KMS-11 (cell line): ENCODE measurements at regions not wholly inside any gene's neighbourhood (a gene's known extent, or its start where the extent isn't known, plus 50 kb on each side); places are given as distances from the start of the nearest gene placed in this dataset.

Experiments
- H2AFZ ChIP-seq: fragments of 200-600 bp; sonication (generic); 2 replicates; pipeline ENCODE4 v1.6.1; 2016; ENCODE audit warnings: antibody characterized with exemption, mixed run types, low read depth
- H3K27ac ChIP-seq: fragments of 200-600 bp; sonication (generic); 2 replicates; pipeline ENCODE4 v1.6.1; 2016; ENCODE audit warnings: mild to moderate bottlenecking, mixed run types
- H3K27me3 ChIP-seq: fragments of 200-600 bp; sonication (generic); 2 replicates; pipeline ENCODE4 v1.6.1; 2017; ENCODE audit warnings: mild to moderate bottlenecking, low read depth, mixed run types, moderate library complexity; ENCODE audit not compliant: insufficient read depth
- H3K36me3 ChIP-seq: fragments of 200-600 bp; sonication (generic); 2 replicates; pipeline ENCODE4 v1.6.1; 2017; ENCODE audit warnings: mild to moderate bottlenecking, mixed run types; ENCODE audit not compliant: insufficient read depth
- H3K4me1 ChIP-seq: fragments of 200-600 bp; sonication (generic); 2 replicates; pipeline ENCODE4 v1.6.1; 2016; ENCODE audit warnings: mild to moderate bottlenecking, low read depth, mixed run types; ENCODE audit not compliant: poor library complexity, severe bottlenecking
- H3K4me2 ChIP-seq: fragments of 200-600 bp; sonication (generic); 2 replicates; pipeline ENCODE4 v1.7.0; 2016; ENCODE audit warnings: mild to moderate bottlenecking, mixed run types
- H3K4me3 ChIP-seq: fragments of 200-600 bp; sonication (generic); IDR thresholded peaks from 2 replicates; pipeline ENCODE4 v1.6.1; 2017; ENCODE audit warnings: low read depth, low read length, mixed read lengths; ENCODE audit not compliant: insufficient read depth
- H3K79me2 ChIP-seq: fragments of 200-600 bp; sonication (generic); 2 replicates; pipeline ENCODE4 v1.6.1; 2016; ENCODE audit warnings: low read depth, mixed run types; ENCODE audit not compliant: insufficient read depth
- H3K9ac ChIP-seq: fragments of 200-600 bp; sonication (generic); 2 replicates; pipeline ENCODE4 v1.6.1; 2016; ENCODE audit warnings: mild to moderate bottlenecking, mixed run types
- H4K20me1 ChIP-seq: fragments of 200-600 bp; sonication (generic); 2 replicates; pipeline ENCODE4 v1.6.1; 2016; ENCODE audit warnings: mild to moderate bottlenecking, mixed run types; ENCODE audit not compliant: insufficient read depth
- TF ChIP-seq, protein P1 (sequence below): fragments of 200-600 bp; sonication (generic); conservative IDR thresholded peaks from 2 replicates; pipeline ENCODE4 v1.6.1; 2017; ENCODE audit warnings: low read depth, mild to moderate bottlenecking, antibody characterized with exemption, low read length, moderate library complexity, mixed read lengths

GRCh38 chr9:119902611-119903010 is 533.4 kb upstream of the BRINP1 start:
- H3K36me3 ChIP-seq, result no peaks in the 10 kb centered on the region
- TF ChIP-seq, protein P1, sequence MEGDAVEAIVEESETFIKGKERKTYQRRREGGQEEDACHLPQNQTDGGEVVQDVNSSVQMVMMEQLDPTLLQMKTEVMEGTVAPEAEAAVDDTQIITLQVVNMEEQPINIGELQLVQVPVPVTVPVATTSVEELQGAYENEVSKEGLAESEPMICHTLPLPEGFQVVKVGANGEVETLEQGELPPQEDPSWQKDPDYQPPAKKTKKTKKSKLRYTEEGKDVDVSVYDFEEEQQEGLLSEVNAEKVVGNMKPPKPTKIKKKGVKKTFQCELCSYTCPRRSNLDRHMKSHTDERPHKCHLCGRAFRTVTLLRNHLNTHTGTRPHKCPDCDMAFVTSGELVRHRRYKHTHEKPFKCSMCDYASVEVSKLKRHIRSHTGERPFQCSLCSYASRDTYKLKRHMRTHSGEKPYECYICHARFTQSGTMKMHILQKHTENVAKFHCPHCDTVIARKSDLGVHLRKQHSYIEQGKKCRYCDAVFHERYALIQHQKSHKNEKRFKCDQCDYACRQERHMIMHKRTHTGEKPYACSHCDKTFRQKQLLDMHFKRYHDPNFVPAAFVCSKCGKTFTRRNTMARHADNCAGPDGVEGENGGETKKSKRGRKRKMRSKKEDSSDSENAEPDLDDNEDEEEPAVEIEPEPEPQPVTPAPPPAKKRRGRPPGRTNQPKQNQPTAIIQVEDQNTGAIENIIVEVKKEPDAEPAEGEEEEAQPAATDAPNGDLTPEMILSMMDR, result no peak
- no peaks in the 10 kb centered on the region for H3K27me3 ChIP-seq
- H3K4me3 ChIP-seq, result no peak overlapping the region
- no peak overlapping the region for H3K4me2 ChIP-seq
- no peak overlapping the region for H3K27ac ChIP-seq
- H4K20me1 ChIP-seq, result no peaks in the 10 kb centered on the region
- no peak overlapping the region for H2AFZ ChIP-seq
- H3K4me1 ChIP-seq, result no peaks in the 10 kb centered on the region
- no peak overlapping the region for H3K9ac ChIP-seq
- H3K79me2 ChIP-seq, result no peaks in the 10 kb centered on the region

- H3K27me3 ChIP-seq, result no peaks in the 10 kb centered on the region
- no peak overlapping the region for H3K4me2 ChIP-seq
- no peak overlapping the region for H3K9ac ChIP-seq
- H3K4me1 ChIP-seq, result no peaks in the 10 kb centered on the region
- TF ChIP-seq, protein P1, result no peak
- H2AFZ ChIP-seq, result no peak overlapping the region
- H3K79me2 ChIP-seq, result no peaks in the 10 kb centered on the region
- H3K27ac ChIP-seq, result no peak overlapping the region
- no peak overlapping the region for H3K4me3 ChIP-seq
- no peaks in the 10 kb centered on the region for H4K20me1 ChIP-seq
- no peaks in the 10 kb centered on the region for H3K36me3 ChIP-seq
Observed at GRCh38 chr9:119898316-119898715, 529.1 kb upstream of the BRINP1 start.

DNA sequence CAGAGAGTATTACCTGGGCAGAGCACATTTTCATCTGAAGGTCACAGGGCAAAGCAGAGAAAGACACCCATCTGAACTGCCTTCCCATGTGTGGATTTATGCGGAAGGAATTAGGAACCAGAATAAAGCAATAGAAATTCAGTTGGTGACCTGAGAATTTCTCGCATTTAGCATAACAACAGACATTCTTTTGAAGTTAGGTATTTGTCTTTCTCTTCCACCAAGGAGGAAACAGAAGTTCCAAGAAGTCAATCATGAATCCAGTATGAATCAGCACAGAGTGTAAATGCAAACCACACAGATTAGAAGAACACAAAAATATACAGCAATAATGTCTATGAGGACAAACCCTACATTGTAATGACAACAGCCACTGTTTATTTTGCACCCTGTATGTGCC is 515.2 kb upstream of the BRINP1 start:
- no peak overlapping the region for H3K27ac ChIP-seq
- H3K36me3 ChIP-seq, result no peaks in the 10 kb centered on the region
- no peak overlapping the region for H3K9ac ChIP-seq

GRCh38 chr9:119881898-119882297 is 512.7 kb upstream of the BRINP1 start:
- H3K79me2 ChIP-seq, result no peaks in the 10 kb centered on the region
- no peaks in the 10 kb centered on the region for H3K4me1 ChIP-seq
- H3K4me3 ChIP-seq, result no peak overlapping the region
- no peaks in the 10 kb centered on the region for H4K20me1 ChIP-seq
- H2AFZ ChIP-seq, result no peak overlapping the region
- TF ChIP-seq, protein P1, result no peak
- H3K4me2 ChIP-seq, result no peak overlapping the region
- H3K36me3 ChIP-seq, result no peaks in the 10 kb centered on the region
- H3K27me3 ChIP-seq, result no peaks in the 10 kb centered on the region
- no peak overlapping the region for H3K27ac ChIP-seq
- H3K9ac ChIP-seq, result no peak overlapping the region

More for the DNA sequence above, 515.2 kb upstream of the BRINP1 start:
- Histone ChIP-seq H4K20me1 (no peaks in the 10 kb centered on the region), H3K4me3 (no peak overlapping the region), H3K27me3 (no peaks in the 10 kb centered on the region), H3K4me1 (no peaks in the 10 kb centered on the region), H3K79me2 (no peaks in the 10 kb centered on the region), H3K4me2 (no peak overlapping the region), H2AFZ (no peak overlapping the region)
- TF ChIP-seq, protein P1, result no peak

DNA sequence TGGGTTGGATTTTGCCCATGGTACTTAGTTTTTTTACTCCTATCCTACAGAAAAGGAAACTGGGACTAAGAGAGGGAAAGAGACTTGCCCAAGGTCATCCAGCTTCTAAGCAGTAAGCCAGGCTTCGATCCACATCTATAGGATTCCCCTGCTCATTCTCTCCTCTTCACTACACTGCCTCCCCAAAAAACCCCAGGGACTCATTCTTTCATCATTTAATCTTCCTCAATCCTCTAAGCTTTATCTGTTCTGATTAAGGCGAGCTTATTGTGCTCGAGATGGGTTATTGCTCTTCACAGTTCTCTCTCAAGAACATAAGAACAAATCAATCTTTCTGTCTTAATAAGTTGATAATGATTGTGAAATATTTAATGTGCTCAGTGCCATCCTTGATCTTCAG is 511.1 kb upstream of the BRINP1 start:
- Histone ChIP-seq H3K4me3 (no peak overlapping the region), H4K20me1 (no peaks in the 10 kb centered on the region), H3K4me1 (no peaks in the 10 kb centered on the region), H3K36me3 (no peaks in the 10 kb centered on the region), H3K9ac (no peak overlapping the region), H3K27me3 (no peaks in the 10 kb centered on the region), H3K27ac (no peak overlapping the region), H2AFZ (no peak overlapping the region), H3K79me2 (no peaks in the 10 kb centered on the region), H3K4me2 (no peak overlapping the region)
- TF ChIP-seq, protein P1, result no peak
